ENCODE measurements at regions not wholly inside any gene's neighbourhood (a gene's known extent, or its start where the extent isn't known, plus 50 kb on each side); places are given as distances from the start of the nearest gene placed in this dataset.
"Not testable (repeated sequence)": the region's sequence is repeated elsewhere in the genome, so short reads cannot be mapped to it uniquely, and the experiment has no call there.

DNA sequence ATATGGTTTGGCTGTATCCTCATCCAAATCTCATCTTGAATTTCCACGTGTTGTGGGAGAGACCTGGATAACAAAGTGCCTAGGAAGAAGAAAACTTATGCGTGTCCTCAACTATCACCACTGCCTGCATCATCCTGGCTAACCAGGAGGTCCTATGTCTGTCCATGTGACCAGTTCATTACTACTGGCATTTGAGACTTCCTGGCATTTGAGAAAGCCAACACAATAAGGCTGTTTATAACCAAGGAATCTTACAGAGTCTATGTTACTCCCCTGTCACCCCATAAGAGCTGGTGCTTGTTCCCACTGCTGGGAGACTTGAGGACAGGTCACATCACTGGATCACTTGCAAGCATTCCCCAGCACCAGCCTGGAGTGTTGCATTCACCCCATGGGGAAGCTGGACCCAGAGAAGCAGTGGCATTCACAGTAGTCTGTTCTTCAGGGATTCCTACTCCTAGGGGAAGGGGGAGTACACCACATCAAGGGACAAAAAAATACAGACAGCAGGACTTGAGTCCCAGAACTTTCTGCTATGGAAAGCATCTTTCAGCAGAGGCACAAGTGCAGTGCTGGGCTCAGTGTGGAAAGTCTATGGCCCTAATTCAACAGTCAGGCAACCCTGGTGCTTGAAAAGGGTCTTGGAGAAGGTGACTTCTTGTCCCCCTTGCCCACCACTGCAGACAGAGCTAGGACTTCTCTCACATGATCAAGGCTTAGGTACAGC is 717.1 kb downstream of the SEMA5A start:
- DNase-seq = no peak

DNA sequence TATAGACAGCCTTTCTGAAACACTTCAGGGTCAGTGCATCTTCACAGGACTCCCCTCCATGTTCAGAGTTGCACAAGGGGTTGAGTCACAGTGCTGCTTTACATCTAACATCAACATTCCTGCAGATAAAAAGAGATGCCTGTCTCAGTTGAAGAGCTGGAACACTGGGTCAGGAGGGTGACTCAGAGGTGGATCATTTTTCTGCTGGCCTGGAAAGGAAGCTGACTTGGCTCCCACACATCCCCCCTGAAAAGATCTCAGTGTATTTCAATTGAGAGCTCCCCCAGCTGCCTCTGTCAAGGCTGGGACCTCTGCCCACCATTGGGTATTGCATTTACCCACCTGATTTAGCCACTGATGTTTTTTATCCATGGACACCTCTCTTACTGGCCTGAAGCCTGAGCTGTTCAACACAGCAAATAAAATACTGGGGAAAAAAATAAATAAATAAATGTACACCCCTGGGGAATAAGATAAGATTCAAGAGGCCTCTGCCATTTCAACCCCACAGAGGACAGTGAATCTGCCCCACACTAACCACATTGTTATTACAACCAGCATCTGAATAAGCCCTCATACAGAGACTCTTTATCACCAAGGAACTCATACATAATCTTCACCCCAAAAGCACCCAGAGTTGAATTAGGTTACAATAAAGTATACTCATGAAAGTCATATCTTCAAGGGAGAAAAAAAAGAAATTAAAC is 716.4 kb downstream of the SEMA5A start:
- no peak for DNase-seq

GRCh38 chr5:8831251-8831650 is 714.6 kb downstream of the SEMA5A start:
- no peak for DNase-seq

DNA sequence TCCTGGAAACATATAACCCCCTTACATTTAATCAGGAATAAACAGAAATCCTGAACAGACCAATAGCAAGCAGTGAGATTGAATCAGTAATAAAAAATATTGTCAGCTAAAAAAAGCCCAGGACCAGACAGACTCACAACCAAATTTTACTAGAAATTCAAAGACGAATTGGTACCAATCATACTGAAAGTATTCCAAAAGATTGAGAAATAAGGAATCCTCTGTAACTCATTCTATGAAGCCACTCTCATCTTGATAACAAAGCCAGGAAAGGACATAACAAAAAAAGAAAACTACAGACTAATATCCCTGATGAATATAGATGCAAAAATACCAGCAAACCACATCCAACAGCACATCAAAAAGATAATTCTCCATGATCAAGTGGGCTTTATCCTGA is 714.0 kb downstream of the SEMA5A start:
- DNase-seq = no peak

DNA sequence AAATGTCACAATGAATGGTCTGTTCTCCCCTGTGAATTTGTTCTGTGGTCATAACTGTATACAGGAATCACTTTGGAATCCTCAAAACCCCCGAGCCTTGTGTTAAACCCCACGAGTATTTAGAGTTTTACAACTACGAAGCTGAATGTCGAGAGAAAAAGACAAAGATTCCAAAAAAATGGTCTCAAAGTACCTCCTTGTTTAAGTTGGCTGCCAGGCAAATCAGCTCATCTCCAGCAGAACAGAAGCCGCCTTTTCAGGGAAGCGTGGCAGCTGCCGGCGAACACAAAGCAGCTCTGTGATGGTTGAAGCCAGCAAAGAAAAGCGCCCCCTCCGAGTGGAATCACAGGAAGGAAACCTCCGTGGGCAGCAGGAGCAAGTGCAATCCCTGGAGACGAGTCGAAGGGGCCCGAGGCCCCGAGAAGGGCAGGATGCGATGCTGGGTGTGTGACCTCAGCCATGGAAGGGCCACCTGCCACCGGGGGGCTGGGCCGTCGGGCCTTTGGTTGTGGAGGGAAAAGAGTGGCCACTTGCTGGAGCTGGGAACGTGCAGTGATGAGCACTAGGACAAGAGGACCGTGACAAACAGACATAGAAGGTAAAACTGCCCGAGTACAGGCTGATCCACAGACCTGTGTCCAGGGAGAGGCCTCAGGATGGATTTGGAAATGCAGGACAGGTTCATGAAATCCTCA is 706.4 kb downstream of the SEMA5A start:
- DNase-seq = no peak

- DNase-seq = no peak
Observed at GRCh38 chr5:8840237-8840636, 705.6 kb downstream of the SEMA5A start.

GRCh38 chr5:8840746-8841145 is 705.1 kb downstream of the SEMA5A start:
- not testable (repeated sequence) for DNase-seq

DNA sequence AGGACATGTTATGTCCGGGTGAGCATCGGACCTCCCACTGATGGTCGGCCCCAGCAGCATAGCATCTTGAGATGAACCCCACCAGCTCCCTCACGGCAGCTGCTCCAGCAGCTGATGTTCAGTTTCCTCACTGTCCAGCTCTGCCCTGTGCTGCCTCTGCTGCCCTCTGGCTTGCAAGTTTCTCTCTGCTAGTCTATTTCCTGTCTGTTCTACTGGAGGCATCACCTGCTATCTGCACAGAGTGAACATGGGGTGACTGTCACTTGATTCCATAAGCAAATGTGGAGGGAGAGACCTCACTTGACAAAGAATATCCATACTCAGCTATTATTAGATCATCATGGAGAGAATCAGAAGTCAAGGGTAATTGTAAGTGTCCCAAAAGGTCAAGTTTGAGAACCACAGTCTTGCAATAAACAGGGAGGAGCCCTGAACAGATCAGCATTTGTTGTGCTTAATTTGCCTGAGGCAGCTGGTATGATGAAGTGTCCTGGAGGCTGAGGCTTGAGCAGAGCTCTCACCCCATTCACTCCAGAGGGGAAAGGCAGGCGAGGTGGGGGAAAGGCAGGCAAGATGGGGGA is 702.8 kb downstream of the SEMA5A start:
- no peak for DNase-seq

GRCh38 chr5:8843771-8844170 is 702.1 kb downstream of the SEMA5A start:
- no peak for DNase-seq

GRCh38 chr5:8844206-8844605 is 701.7 kb downstream of the SEMA5A start:
- no peak for DNase-seq

- DNase-seq = no peak
Observed at GRCh38 chr5:8844847-8845246, 701.0 kb downstream of the SEMA5A start.

GRCh38 chr5:8845296-8845695 is 700.6 kb downstream of the SEMA5A start:
- DNase-seq = no peak

GRCh38 chr5:8848366-8848765 is 697.5 kb downstream of the SEMA5A start:
- DNase-seq = no peak

GRCh38 chr5:8848997-8849594 is 696.8 kb downstream of the SEMA5A start:
- no peak for DNase-seq

- DNase-seq = no peak
Observed at GRCh38 chr5:8851101-8851500, 694.8 kb downstream of the SEMA5A start.

DNA sequence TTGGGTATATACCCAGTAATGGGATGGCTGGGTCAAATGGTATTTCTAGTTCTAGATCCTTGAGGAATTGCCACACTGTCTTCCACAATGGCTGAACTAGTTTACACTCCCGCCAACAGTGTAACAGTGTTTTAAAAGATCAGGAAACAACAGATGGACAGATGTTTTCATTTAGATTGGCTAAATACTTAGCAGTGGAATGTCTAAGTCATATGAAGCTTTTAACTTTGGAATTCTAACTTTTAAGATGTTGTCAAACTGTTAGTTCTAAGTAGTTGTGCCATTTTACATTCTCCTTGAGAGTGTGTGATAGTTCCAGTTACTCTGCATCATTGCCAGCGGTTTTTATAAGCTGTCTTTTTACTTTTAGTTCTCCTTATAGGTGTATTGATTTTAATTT is 688.8 kb downstream of the SEMA5A start:
- no peak for DNase-seq

DNA sequence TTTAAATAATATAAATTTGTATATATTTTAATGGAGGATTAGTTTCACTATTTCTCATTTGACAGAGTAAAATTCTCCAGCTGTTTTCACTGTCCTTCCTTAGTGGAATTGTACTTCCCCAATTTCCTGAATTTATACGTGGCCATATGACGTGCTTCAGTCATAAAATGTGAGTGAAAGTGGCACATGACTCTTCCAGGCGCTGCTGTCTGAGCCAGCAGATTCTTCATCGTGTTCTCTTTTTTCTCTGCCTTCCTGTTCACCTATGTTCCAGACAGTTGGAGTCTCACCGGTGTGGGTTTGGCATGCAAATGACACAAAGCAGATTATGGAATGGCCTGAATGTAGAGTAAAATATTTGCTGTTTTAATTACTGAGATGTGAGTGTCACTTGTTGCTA is 684.1 kb downstream of the SEMA5A start:
- no peak for DNase-seq

- DNase-seq = no peak
Observed at GRCh38 chr5:8864053-8864452, 681.8 kb downstream of the SEMA5A start.

DNA sequence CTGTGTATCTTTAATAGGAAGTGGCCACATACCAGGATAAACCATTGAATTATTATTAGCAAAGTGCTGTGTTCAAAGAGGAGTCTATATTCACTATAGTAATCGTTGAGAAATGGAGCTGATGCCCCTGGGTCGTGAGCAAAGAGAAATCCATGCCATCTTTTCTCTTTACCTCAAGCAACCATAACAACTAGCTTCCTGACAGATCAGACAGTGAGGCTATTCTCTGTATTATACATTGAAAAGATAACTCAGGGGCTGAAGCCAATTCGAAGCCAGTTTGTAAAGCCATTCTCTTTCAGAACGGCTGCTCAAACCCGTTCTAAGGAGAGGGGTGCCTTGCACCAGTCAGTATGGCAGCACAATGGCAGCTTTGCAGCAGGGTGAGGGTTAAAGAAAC is 680.6 kb downstream of the SEMA5A start:
- no peak for DNase-seq

- no peak for DNase-seq
Observed at GRCh38 chr5:8865686-8866374, 680.0 kb downstream of the SEMA5A start.

DNA sequence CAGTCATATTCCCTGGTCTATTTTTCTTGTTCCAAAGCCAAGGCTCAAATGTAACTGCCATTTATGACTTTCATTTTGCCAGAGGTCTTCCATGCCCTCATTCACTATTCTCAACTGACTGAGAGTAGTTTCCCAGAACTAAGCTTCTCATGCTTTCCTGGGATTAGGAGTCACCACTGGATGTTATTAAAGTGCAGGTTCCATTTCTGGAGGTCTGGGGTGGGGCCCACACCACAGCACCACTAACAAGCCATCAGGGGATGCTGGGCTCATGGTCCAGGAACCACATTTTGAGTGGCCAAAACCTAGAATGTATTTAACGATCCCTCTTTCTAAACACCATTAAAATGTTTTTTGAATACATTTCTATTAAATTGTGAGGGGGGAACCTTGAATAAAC is 677.6 kb downstream of the SEMA5A start:
- no peak for DNase-seq

DNA sequence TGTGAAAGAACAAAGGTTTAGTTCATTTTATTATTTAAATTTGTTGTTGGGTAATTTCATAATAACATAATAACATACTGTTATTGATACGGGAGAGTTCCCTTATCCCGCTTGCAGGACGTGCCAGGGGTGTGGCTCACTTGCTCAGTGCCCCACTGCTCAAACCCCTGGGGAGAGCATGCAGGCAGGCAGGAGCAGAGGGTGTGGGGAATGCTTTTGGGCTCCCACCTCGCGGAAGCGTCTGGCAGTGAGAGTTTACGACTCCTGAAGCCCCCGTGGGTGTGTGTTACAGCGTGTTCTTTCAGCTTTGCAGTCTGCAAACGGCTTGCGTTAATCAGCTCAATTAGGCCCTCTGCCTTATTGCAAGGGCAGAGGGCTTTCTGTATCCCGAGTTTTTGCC is 675.9 kb downstream of the SEMA5A start:
- DNase-seq = no peak

Data from NCI-H1092 (cell line).